22Rv1 (cell line): ENCODE measurements at regions not wholly inside any gene's neighbourhood (a gene's known extent, or its start where the extent isn't known, plus 50 kb on each side); places are given as distances from the start of the nearest gene placed in this dataset.

Experiments used
- CTCF ChIP-seq: fragments of 450-650 bp; IDR thresholded peaks from 2 replicates; pipeline ENCODE4 v1.5.1; 2017; ENCODE audit warnings: mild to moderate bottlenecking
- ZFX ChIP-seq: fragments of 450-650 bp; IDR thresholded peaks from 2 replicates; pipeline ENCODE4 v1.6.1; 2017; ENCODE audit warnings: antibody characterized with exemption, borderline replicate concordance

- TF ChIP-seq CTCF (no peak), ZFX (no peak)
Measured at GRCh38 chr6:163752446-163752845, 337.9 kb downstream of the QKI start.
